Upper lobe of right lung (tissue), 1 donor: ENCODE measurements at regions not wholly inside any gene's neighbourhood (a gene's known extent, or its start where the extent isn't known, plus 50 kb on each side); places are given as distances from the start of the nearest gene placed in this dataset.
"Not testable (repeated sequence)": the region's sequence is repeated elsewhere in the genome, so short reads cannot be mapped to it uniquely, and the experiment has no call there.

Experiments used
- ATAC-seq: fragments of 200-7000 bp; cut with Tn5 transposase; one replicate; pipeline ENCODE4 v1.9.1; 2020; ENCODE audit warnings: mild to moderate bottlenecking, moderate library complexity
- DNase-seq: peaks from one replicate; pipeline ENCODE4 v3.0.0-alpha.2; 2020
- H3K27ac ChIP-seq: fragments of 200-600 bp; one replicate; pipeline ENCODE4 v1.8.0; 2022
- H3K27me3 ChIP-seq: fragments of 200-600 bp; one replicate; pipeline ENCODE4 v1.8.0; 2022; ENCODE audit warnings: mild to moderate bottlenecking
- H3K36me3 ChIP-seq: fragments of 200-600 bp; one replicate; pipeline ENCODE4 v1.8.0; 2022
- H3K4me1 ChIP-seq: fragments of 200-600 bp; one replicate; pipeline ENCODE4 v1.8.0; 2022
- H3K4me3 ChIP-seq: fragments of 200-600 bp; one replicate; pipeline ENCODE4 v1.8.0; 2022; ENCODE audit warnings: mild to moderate bottlenecking
- H3K9me3 ChIP-seq: fragments of 200-600 bp; one replicate; pipeline ENCODE4 v1.8.0; 2022
- CTCF ChIP-seq: fragments of 200-600 bp; IDR thresholded peaks from one replicate; pipeline ENCODE4 v1.8.0; 2022; ENCODE audit warnings: antibody characterized with exemption
- intact Hi-C: fragments of 100-400 bp; cut with DNase I; formaldehyde crosslinking; loops from one replicate; pipeline ENCODE4 v1.11.0; 2022
- donor health status: DM: no; HTN: yes; CAD: no; lungs with severe emphysema.

DNA sequence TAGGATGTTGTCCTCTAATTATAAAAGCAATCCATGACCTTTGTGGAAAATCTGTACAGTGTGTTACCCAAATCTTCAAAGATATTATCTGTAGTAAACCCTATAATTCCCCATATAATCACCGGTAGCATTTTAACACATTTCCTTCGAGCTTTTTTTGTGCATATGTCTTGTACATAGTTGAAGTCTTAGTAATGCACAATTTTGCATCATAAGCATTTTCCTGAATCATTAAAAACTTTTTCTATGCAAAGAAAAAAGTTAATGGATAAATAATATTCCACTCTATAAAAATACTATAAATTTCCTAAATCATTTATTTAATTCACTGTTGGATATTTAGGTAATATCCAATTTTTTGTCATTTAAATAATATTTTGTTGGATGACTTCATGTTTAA is 201.7 kb downstream of the RRAGC start:
- H3K27ac ChIP-seq, result no peak overlapping the region
- no peak overlapping the region for H3K4me3 ChIP-seq
- no peaks in the 10 kb centered on the region for H3K36me3 ChIP-seq
- ATAC-seq (no peak), DNase-seq (no peak)
- intact Hi-C loops, result no loop called here
- no peaks in the 10 kb centered on the region for H3K27me3 ChIP-seq
- TF ChIP-seq CTCF, result no peak
- no peaks in the 10 kb centered on the region for H3K9me3 ChIP-seq
- no peaks in the 10 kb centered on the region for H3K4me1 ChIP-seq

DNA sequence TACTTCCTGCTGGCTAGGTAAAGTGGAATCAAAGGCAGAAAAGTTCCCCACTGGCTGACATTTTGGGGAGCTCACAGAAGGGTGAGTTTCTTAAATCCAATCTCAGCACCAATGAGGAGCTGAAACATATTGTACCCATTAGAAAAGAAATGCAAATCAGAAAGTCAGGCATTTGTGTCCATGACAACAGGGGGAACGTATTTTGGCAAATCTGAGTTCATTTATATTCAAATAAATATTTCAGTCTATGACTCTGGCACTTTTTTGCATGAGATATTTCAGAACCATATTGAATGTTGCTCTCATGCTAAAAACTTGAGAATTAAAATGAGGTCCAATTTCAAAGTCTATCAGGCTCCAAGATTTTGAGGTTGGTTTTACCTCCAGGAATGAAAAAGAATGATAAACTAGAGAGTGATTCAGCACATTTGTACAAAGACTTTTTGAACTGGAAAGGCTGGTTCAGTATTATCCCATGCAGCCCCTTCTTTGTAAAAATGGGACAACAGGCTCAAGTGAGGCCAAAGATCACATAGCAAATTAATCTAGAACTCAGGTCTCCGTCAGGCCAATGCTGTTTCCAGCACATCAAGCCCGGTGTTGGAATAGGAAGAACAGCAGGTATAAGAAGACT is 202.2 kb downstream of the RRAGC start:
- DNase-seq (no peak), ATAC-seq (no peak)
- no peak for TF ChIP-seq CTCF
- intact Hi-C loops, result no loop called here
- Histone ChIP-seq H3K27ac (no peak overlapping the region), H3K4me1 (no peaks in the 10 kb centered on the region), H3K27me3 (no peaks in the 10 kb centered on the region), H3K36me3 (no peaks in the 10 kb centered on the region), H3K9me3 (no peaks in the 10 kb centered on the region), H3K4me3 (no peak overlapping the region)

GRCh38 chr1:38656726-38657125 is 202.8 kb downstream of the RRAGC start:
- intact Hi-C loops, result no loop called here
- Histone ChIP-seq H3K27me3 (no peaks in the 10 kb centered on the region), H3K4me3 (no peak overlapping the region), H3K27ac (no peak overlapping the region), H3K9me3 (no peaks in the 10 kb centered on the region), H3K36me3 (no peaks in the 10 kb centered on the region), H3K4me1 (no peaks in the 10 kb centered on the region)
- ATAC-seq (no peak), DNase-seq (no peak)
- no peak for TF ChIP-seq CTCF

DNA sequence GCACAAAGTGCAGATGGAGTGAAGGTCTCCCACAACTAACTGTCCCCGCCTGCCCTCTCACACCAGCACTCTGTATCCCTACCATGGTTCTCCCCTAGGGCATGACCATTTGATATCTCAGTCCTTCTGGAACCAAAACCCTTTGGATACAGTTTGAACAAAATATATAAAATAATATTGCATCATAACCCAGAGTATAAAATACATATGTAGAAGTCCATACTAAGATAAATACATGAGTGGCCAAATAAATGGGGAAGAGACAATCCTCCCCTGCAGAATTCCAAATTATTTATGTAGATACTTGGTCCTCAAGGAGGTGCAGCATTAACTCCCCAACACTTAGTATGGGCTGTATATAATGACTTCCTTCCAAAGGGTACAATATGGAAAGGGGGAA is 207.4 kb downstream of the RRAGC start:
- Histone ChIP-seq H3K27ac (no peak overlapping the region), H3K36me3 (no peaks in the 10 kb centered on the region)
- ATAC-seq, result no peak

GRCh38 chr1:38651669-38652068 is 207.9 kb downstream of the RRAGC start:
- no peak for DNase-seq
- H3K27ac ChIP-seq, result no peak overlapping the region
- ATAC-seq, result no peak
- no peaks in the 10 kb centered on the region for H3K36me3 ChIP-seq
- no peaks in the 10 kb centered on the region for H3K4me1 ChIP-seq
- intact Hi-C loops, result no loop called here
- TF ChIP-seq CTCF, result no peak
- H3K4me3 ChIP-seq, result no peak overlapping the region
- H3K9me3 ChIP-seq, result no peaks in the 10 kb centered on the region
- H3K27me3 ChIP-seq, result no peaks in the 10 kb centered on the region

More for the DNA sequence above, 207.4 kb downstream of the RRAGC start:
- no peak overlapping the region for H3K4me3 ChIP-seq
- no peaks in the 10 kb centered on the region for H3K9me3 ChIP-seq
- no peak for DNase-seq
- intact Hi-C loops, result no loop called here
- TF ChIP-seq CTCF, result no peak
- H3K27me3 ChIP-seq, result no peaks in the 10 kb centered on the region
- H3K4me1 ChIP-seq, result no peaks in the 10 kb centered on the region

- Histone ChIP-seq H3K9me3 (no peaks in the 10 kb centered on the region), H3K36me3 (no peaks in the 10 kb centered on the region), H3K4me3 (no peak overlapping the region), H3K27me3 (no peaks in the 10 kb centered on the region), H3K4me1 (no peaks in the 10 kb centered on the region), H3K27ac (no peak overlapping the region)
- ATAC-seq, result no peak
- intact Hi-C loops, result no loop called here
- no peak for DNase-seq
- TF ChIP-seq CTCF, result no peak
Observed at GRCh38 chr1:38648417-38648816, 211.2 kb downstream of the RRAGC start.

DNA sequence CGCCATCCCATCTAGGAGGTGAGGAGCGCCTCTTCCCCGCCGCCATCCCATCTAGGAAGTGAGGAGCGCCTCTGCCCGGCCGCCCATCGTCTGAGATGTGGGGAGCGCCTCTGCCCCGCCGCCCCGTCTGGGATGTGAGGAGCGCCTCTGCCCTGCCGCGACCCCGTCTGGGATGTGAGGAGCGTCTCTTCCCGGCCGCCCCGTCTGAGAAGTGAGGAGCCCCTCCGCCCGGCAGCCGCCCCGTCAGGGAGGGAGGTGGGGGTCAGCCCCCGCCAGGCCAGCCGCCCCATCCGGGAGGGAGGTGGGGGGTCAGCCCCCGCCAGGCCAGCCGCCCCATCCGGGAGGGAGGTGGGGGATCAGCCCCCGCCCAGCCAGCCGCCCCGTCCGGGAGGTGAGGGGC is 212.2 kb downstream of the RRAGC start:
- intact Hi-C loops, H3K4me3 ChIP-seq, ATAC-seq, DNase-seq, H3K4me1 ChIP-seq, H3K36me3 ChIP-seq, H3K27me3 ChIP-seq, H3K27ac ChIP-seq, H3K9me3 ChIP-seq: not testable (repeated sequence)
